ENCODE measurements at regions not wholly inside any gene's neighbourhood (a gene's known extent, or its start where the extent isn't known, plus 50 kb on each side); places are given as distances from the start of the nearest gene placed in this dataset.

DNA sequence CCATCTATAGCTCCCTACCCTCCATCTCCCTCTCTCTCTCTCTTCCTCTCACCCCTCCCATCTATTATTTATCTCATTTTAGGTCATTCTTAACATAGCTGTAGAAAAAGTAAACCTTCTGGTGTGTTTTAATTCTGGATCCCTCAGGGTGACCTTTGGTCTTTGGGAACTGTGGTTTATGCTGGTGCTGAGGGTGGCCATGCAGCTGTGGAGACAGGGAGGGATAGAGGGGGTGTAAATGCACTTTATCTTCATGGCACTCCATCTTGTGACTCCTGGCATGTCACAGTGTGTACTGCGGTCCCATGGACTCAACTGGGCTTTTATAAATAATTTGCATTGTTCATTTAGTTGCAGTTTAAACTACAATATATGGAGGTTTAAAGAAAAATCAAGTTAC is 50.2 kb upstream of the RUNX1 start:
- TF ChIP-seq POLR2AphosphoS2 (conservative IDR thresholded peaks at IDR 0.05; ENCODE audit: low read length), result no peak
- TF ChIP-seq, protein P1, sequence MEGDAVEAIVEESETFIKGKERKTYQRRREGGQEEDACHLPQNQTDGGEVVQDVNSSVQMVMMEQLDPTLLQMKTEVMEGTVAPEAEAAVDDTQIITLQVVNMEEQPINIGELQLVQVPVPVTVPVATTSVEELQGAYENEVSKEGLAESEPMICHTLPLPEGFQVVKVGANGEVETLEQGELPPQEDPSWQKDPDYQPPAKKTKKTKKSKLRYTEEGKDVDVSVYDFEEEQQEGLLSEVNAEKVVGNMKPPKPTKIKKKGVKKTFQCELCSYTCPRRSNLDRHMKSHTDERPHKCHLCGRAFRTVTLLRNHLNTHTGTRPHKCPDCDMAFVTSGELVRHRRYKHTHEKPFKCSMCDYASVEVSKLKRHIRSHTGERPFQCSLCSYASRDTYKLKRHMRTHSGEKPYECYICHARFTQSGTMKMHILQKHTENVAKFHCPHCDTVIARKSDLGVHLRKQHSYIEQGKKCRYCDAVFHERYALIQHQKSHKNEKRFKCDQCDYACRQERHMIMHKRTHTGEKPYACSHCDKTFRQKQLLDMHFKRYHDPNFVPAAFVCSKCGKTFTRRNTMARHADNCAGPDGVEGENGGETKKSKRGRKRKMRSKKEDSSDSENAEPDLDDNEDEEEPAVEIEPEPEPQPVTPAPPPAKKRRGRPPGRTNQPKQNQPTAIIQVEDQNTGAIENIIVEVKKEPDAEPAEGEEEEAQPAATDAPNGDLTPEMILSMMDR (IDR thresholded peaks at IDR 0.05), result no peak
- TF ChIP-seq RFX5 (IDR thresholded peaks at IDR 0.05), result no peak
- TF ChIP-seq ESRRA (IDR thresholded peaks at IDR 0.05; ENCODE audit: borderline replicate concordance, low read length), result no peak
- TF ChIP-seq, protein P2, sequence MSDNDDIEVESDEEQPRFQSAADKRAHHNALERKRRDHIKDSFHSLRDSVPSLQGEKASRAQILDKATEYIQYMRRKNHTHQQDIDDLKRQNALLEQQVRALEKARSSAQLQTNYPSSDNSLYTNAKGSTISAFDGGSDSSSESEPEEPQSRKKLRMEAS (IDR thresholded peaks at IDR 0.05), result no peak
- TF ChIP-seq EHMT2 (IDR thresholded peaks at IDR 0.05; ENCODE audit: low read depth), result no peak
- no peak for TF ChIP-seq CBX2 (IDR thresholded peaks at IDR 0.05; ENCODE audit: borderline replicate concordance, low read depth)
- no peak for TF ChIP-seq ZFP36 (IDR thresholded peaks at IDR 0.05; ENCODE audit: borderline replicate concordance, partially characterized antibody)
- TF ChIP-seq MYC (IDR thresholded peaks at IDR 0.05; ENCODE audit: borderline replicate concordance, low read length), result no peak
- TF ChIP-seq RAD21 (conservative IDR thresholded peaks at IDR 0.05 in 1 of 2, IDR thresholded peaks at IDR 0.05 in 1 of 2), result no peak
- no peak for TF ChIP-seq JUN (IDR thresholded peaks at IDR 0.05)

Measured in A549 (cell line).